HFFc6 (cell line): ENCODE measurements at regions not wholly inside any gene's neighbourhood (a gene's known extent, or its start where the extent isn't known, plus 50 kb on each side); places are given as distances from the start of the nearest gene placed in this dataset.

Source experiments
- DNase-seq: peaks from one replicate; pipeline ENCODE4 v3.0.0-alpha.2; 2018
- H3K27ac Mint-ChIP-seq: 2 replicates; pipeline ENCODE4 v1.8.0; 2020; ENCODE audit warnings: mild to moderate bottlenecking, mixed read lengths
- H3K27me3 Mint-ChIP-seq: 2 replicates; pipeline ENCODE4 v1.8.0; 2021; ENCODE audit warnings: mild to moderate bottlenecking, moderate library complexity, mixed read lengths; ENCODE audit not compliant: insufficient read depth
- H3K36me3 Mint-ChIP-seq: 2 replicates; pipeline ENCODE4 v1.8.0; 2021; ENCODE audit warnings: low read depth, mixed read lengths
- H3K4me1 Mint-ChIP-seq: 2 replicates; pipeline ENCODE4 v1.8.0; 2020; ENCODE audit warnings: low read depth, mixed read lengths
- H3K4me3 Mint-ChIP-seq: 2 replicates; pipeline ENCODE4 v1.8.0; 2020; ENCODE audit warnings: mild to moderate bottlenecking, moderate library complexity, mixed read lengths
- H3K9me3 Mint-ChIP-seq: 2 replicates; pipeline ENCODE4 v1.8.0; 2020; ENCODE audit warnings: mild to moderate bottlenecking, mixed read lengths
- CTCF ChIP-seq: fragments of 200-600 bp; sonication (generic); IDR thresholded peaks from 2 replicates; pipeline ENCODE4 v1.5.0; 2021; ENCODE audit warnings: antibody characterized with exemption, mild to moderate bottlenecking

GRCh38 chr12:74885775-74886174 lies 323.9 kb downstream of the KCNC2 start:
- Mint-ChIP-seq H3K4me3 (no peak overlapping the region), H3K27ac (no peak overlapping the region), H3K4me1 (peaks cover 28% of the 10 kb centered on the region), H3K27me3 (no peaks in the 10 kb centered on the region; the same call in 1 of the 2 replicates), H3K9me3 (no peaks in the 10 kb centered on the region), H3K36me3 (0 out of 2 replicates have a peak, but pooled peaks cover 3% of the 10 kb centered on the region)
- TF ChIP-seq CTCF, result no peak
- DNase-seq, result no peak

- Mint-ChIP-seq H3K9me3 (no peaks in the 10 kb centered on the region), H3K27ac (peak overlapping the region; percentile 87), H3K4me3 (peak overlapping the region; percentile 64), H3K27me3 (no peaks in the 10 kb centered on the region), H3K36me3 (0 out of 2 replicates have a peak, but pooled peaks cover 3% of the 10 kb centered on the region), H3K4me1 (peaks cover 49% of the 10 kb centered on the region)
- no peak for TF ChIP-seq CTCF
- no peak for DNase-seq
These were observed 320.6 kb downstream of the KCNC2 start for GRCh38 chr12:74889073-74889472.

- no peaks in the 10 kb centered on the region for H3K27me3 Mint-ChIP-seq
- H3K9me3 Mint-ChIP-seq, result no peaks in the 10 kb centered on the region
- H3K4me3 Mint-ChIP-seq, result peak overlapping the region; percentile 64
- peak overlapping the region; percentile 87 for H3K27ac Mint-ChIP-seq
- peaks cover 49% of the 10 kb centered on the region for H3K4me1 Mint-ChIP-seq
- DNase-seq, result peak; percentile 53
- 0 out of 2 replicates have a peak, but pooled peaks cover 3% of the 10 kb centered on the region for H3K36me3 Mint-ChIP-seq
- TF ChIP-seq CTCF, result no peak
These were observed 319.9 kb downstream of the KCNC2 start for GRCh38 chr12:74889563-74890236.

GRCh38 chr12:74890237-74890599 lies 319.4 kb downstream of the KCNC2 start:
- no peak for TF ChIP-seq CTCF
- Mint-ChIP-seq H3K4me1 (peaks cover 49% of the 10 kb centered on the region), H3K27me3 (no peaks in the 10 kb centered on the region), H3K27ac (peak overlapping the region; percentile 87), H3K36me3 (0 out of 2 replicates have a peak, but pooled peaks cover 3% of the 10 kb centered on the region), H3K9me3 (no peaks in the 10 kb centered on the region), H3K4me3 (peak overlapping the region; percentile 64)
- peak; percentile 90 for DNase-seq

GRCh38 chr12:74891083-74891668 lies 318.5 kb downstream of the KCNC2 start:
- Mint-ChIP-seq H3K4me3 (no peak overlapping the region), H3K27ac (no peak overlapping the region), H3K36me3 (0 out of 2 replicates have a peak, but pooled peaks cover 3% of the 10 kb centered on the region), H3K9me3 (no peaks in the 10 kb centered on the region), H3K4me1 (peaks cover 49% of the 10 kb centered on the region), H3K27me3 (no peaks in the 10 kb centered on the region)
- no peak for TF ChIP-seq CTCF
- DNase-seq, result no peak
